HG03064 (cell line): ENCODE measurements at regions not wholly inside any gene's neighbourhood (a gene's known extent, or its start where the extent isn't known, plus 50 kb on each side); places are given as distances from the start of the nearest gene placed in this dataset.
A peak's percentile ranks its signal among the peaks of the same experiment; 100 is the strongest.
"Not testable (repeated sequence)": the region's sequence is repeated elsewhere in the genome, so short reads cannot be mapped to it uniquely, and the experiment has no call there.

Source experiments
- ATAC-seq: cut with Tn5 transposase; IDR thresholded peaks from one replicate; pipeline ENCODE4 v1.9.1; 2021; ENCODE audit warnings: low read depth; ENCODE audit not compliant: unreplicated experiment

DNA sequence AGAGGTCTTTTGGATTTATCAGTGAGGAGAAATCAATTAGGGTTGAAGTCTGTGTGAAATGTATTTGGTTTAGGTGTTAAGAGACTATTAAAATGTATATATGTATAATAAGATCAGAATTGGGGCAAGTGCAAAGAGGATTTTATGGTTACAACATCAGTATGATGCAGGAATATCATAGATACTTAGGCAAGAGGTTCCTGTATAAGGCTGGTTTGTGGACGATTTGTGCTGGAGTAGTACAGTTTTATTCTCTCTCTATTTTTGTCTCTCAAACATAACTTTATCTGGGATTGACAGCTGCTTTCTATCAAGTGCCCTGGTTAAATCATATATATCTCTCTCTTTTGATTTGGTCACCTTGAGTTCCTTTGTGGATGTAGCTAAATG lies 142.5 kb downstream of the CTH start:
- ATAC-seq, result no peak

DNA sequence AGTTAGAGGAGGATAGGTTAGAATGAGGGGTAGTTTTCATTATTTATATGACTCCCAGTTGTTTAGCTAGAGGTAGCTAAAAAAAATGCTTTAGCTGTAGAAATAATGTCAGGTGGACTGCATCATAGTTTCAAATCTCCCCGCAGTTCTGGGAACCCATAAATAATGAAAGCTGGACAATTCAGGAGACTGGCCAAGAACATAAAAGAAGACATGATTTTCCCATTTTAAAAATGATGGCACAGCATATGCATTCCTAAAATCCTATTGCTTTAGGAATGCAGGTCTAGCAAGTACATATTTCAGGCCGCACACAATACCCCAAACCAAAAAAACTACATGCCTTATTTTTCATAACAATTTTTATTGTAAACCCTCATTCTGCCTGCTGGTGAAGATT lies 143.3 kb downstream of the CTH start:
- ATAC-seq, result no peak

DNA sequence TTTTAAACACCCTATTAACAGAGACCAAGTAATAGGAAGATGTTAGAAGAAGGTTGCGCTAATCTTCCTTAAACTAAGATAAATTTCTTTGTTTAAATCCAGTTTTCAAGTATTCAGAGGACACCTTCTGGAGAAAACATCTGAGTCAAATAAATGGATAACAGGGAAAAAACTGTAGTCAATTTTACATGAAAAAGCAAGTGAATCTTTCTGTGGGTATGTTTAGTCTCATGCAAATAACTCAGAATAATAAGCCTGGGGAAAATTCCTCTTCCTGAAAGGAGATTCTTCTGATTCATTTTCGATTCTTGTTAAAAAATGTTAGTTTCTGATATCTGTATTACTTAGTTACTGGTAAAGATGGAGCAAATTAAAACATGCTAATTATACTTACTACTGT lies 145.5 kb downstream of the CTH start:
- ATAC-seq, result no peak

DNA sequence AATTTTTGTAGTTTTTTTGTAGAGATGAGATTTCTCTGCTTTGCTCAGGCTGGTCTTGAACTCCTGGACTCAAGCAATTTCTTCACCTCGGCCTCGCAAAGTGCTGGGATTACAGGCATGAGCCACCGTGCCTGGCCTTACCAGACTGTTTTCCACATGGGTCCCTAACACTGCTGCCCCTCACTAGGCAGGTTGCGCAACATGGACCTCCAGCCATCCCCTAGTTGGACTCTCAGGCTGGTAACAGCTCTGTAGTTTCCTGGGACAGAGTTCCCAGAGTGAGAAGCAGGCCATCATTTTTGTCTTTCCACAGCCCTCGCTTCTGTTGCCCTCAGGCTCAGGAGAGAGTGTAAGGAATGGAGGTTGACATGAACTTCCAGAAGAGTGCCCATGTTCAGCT lies 156.1 kb downstream of the CTH start:
- ATAC-seq, result no peak

DNA sequence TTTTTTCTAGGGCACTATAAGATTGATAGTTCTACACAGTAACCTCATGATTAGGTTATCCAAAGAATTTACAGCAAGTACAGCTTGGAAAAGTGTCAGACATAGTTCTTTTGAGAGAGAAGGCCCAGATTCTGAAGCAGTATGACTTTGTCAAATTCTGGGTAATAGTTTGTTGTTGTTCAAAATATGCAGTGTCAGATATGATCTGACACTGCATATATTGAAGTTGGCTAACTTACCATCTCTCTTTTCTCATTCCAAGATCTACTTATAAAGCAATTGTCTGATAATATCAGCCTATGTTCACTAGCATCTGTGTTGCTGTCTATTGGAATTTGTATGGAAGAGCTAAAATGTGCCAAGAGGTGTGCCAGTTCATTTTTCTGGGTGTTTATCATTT lies 160.1 kb downstream of the CTH start:
- no peak for ATAC-seq

DNA sequence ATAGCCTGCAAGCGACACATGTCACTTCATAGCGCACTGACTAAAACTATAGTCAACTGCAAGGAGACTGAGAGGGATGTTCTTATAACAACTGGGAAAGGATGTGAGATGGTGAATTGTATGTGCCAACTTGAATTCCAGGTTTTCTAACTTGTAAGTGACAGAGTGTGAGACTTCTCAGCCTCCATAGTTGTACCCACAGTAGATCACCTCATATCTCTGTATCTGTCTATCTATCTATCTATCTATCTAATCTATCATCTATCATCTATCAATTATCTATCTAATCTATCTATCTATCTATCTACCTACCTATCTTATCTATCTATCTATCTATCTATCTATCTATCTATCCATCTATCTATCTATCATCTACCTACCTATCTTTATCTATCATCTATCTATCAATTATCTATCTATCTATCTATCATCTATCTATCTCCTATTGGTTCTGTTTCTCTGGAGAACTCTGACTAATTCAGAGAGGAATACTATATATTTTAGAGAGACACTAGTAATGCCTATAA lies 162.3 kb downstream of the CTH start:
- ATAC-seq, result no peak

DNA sequence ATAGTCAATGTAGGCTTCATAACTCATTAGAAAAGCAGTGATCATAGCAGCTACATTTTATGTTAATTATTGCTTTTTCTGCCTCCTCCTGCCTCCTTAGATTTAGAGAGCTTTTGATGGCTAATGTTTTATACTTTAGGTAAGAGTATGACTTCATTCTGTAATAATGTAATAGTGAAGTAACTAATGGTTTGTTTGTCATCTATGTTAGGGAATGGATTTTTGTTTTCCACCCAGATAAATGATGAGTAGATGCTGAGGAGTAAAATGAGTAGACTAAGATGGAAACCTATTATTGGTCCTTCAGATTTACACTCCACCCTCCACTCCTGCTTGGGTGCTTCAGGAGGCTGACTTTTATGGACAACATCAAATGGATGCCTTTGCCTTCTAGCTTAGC lies 170.6 kb downstream of the CTH start:
- ATAC-seq, result no peak

DNA sequence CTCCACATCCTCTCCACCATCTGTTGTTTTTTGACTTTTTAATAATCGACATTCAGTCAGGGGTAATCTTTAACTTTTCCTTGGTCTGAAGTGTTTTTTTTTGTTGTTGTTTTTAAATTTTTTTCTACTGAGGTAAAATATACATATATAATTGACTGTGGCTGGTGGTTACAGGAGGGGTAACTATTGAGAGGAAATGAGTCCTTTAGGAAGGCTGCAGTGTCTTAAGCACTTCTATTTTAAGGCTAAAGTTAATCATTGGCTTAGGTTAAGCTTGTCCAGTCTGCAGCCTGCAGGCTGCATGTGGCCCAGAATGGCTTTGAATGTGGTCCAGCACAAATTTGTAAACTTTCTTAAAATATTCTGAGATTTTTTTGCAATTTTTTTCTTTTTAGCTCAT lies 172.5 kb downstream of the CTH start:
- ATAC-seq, result peak; percentile 81

DNA sequence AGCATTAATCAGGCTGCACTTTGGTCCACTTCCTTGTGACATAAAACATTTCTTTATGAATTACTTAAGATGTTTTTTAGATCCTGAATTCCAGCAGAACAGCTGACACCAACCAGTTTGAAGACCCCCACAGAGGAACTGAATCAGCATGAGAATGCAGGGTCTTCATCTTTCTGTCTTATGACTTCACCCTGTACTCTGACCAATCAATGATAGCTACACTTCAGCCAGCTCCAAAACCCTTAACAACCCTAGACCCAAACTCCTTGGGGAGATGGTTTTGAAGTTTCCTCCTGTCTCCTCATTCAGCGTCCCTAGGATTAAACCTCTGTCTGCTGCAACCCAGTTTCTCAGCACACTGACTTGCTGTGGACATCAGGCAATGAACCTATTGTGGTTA lies 175.0 kb downstream of the CTH start:
- ATAC-seq, result no peak

DNA sequence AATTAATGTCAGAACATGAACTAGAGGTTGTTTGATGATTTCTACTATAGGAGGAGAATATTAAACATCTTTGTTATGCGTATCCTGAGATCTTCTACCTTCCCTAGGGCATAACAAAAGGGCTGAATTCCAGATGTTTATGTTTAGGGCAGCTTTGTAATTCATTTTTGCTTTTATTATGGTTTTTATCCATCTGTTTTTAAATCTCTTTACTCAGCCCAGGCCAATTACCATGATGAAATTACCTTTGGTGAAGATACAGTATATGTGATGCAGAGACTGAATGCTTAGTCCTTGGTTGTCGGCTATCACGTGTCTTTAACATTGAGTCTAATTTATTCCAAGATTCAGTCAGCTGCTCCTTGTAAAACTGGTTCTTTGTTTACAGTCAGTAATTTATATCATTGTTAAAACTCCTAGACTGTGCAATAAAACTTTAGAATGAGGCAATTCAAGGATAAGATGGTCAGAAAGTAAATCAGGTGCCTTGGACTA lies 176.9 kb downstream of the CTH start:
- no peak for ATAC-seq

DNA sequence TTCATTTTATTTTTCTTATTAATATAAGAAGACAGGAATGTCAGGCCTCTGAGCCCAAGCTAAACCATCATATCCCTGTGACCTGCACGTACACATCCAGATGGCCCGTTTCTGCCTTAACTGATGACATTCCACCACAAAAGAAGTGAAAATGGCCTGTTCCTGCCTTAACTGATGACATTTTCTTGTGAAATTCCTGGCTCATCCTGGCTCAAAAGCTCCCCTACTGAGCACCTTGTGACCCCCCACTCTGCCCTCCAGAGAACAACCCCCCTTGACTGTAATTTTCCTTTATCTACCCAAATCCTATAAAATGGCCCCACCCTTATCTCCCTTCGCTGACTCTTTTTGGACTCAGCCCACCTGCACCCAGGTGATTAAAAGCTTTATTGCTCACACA lies 182.5 kb downstream of the CTH start:
- not testable (repeated sequence) for ATAC-seq

DNA sequence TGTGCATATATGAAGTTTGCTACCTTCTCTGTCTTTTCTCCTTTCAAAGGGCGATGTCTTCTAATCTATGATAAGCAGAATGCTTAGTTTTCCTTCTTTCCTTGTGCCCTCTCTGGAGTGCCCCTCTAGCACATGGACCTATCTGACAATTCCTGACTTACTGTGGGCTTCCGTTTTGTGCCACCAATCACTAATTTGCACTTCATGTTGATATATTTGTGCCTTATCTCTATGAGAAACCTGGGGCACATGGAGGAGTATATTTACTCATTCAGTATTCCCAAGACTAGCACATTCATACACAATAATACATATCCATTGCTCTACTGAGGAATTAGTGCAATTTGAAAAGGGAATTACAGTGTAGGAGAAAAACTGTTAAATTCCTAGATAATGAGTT lies 197.7 kb downstream of the CTH start:
- ATAC-seq, result no peak

DNA sequence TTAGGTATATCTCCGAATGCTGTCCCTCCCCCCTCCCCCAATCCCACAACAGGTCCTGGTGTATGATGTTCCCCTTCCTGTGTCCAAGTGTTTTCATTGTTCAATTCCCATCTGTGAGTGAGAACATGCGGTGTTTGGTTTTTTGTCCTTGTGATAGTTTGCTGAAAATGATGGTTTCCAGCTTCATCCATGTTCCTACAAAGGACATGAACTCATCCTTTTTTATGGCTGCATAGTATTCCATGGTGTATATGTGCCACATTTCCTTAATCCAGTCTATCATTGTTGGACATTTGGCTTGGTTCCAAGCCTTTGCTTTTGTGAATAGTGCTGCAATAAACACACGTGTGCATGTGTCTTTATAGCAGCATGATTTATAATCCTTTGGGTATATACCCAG lies 199.1 kb downstream of the CTH start:
- ATAC-seq, result not testable (repeated sequence)

DNA sequence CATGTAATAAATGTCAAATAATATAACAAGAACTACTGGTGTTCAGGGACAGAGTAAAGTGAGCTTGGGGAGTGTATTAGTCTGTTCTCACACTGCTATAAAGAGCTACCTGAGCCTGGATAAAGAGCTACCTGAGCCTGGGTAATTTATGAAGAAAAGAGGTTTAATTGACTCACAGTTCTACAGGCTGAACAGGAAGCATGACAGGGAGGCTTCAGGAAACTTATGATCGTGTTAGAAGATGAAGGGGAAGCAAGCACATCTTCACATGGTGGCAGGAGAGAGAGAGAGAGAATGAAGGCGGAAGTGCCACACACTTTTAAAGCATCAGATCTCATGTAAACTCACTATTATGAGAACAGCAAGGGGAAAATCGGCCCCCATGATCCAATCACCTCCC lies 205.9 kb downstream of the CTH start:
- ATAC-seq, result no peak

DNA sequence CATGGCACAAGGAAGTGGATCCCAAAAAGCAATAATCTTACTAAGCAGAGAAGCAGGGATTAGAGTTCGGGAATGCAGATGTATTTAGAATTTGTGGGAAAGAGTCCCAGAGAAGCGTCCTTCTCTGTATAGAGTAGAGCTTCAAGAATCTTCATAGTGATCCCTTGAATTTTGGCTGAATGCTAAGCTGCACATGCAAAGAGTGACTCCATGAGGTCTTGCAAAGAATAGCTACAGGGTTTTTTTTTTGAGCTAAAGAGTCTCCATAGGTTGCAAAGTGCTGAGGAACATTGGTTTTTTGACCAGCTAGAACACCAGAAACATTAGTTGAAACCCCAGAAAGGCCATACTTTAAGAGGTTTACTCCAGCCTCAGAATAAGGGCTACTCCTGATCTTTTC lies 206.7 kb downstream of the CTH start:
- no peak for ATAC-seq

DNA sequence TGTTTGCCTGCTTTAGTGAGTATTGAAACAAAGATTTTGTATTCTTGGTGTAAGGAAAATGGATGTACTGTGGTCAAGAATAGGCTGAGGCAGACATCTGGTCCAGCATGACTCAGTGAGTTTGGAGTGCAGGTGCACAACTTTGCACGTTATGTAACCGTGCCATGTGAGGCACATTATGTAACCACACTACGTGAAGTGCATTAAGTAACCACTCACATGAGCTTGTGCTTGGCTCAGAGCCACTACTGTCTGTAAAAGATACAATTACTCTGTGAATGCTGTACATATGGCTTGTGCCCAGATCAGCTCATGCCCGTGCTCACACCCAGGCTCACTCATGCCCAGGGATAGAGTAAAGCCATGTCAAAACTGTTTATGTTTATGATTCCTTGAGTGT lies 216.8 kb downstream of the CTH start:
- ATAC-seq, result no peak

DNA sequence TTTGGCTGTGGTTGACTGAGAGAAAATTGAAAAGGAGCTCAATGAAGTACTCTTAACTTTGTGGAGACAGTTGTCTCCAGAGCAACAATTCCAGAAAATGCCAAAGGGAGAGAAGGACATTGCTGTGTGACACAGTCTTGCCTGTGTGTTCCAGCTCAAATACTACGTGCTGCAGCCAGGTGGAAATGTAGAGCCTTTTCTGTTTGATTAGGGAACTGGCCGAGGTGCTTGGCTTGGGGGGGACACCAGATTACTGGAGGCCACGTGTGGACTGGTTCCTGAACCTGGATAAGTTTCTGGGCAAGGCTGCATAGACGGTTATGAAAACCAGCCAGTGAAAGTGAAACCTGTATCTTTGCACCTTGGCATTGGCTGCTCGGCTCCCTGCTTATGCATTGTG lies 217.9 kb downstream of the CTH start:
- no peak for ATAC-seq

DNA sequence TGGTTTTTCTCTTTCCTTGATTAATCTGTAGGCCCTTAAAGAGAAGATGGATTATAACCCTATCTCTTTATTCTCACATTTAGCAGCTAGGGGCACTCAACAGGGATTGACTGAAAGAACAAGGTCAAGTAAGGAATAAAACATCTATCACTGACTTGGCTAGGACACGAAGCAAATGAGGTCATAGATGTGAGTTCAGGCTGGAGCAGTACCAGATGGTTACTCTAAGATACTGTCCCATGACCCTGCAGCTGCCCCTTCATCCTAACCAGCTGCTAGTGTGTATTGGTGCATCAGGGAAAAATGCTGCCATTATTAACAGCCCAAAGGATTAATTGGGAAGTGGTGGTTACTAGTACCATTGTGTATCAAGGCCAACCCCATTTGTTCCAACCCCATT lies 221.9 kb downstream of the CTH start:
- no peak for ATAC-seq

DNA sequence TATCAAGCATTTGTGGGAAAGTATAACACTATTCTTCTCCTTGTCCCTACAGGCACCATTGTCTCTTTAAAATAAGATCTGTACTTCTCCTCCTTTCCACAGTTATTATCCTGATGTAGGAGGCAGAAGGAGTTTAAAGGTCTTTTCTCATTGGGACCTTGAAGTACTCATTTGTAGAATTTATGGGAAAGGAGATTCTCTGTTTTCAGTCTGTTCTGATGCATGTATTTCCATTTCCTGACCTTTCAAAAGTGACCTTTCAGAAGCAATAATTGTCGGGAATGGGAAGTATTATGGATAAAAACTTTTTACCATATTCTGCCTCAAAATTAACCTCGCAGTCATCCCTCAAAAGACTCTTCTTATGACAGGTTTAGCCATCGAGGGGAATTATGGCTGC lies 224.8 kb downstream of the CTH start:
- ATAC-seq, result no peak

DNA sequence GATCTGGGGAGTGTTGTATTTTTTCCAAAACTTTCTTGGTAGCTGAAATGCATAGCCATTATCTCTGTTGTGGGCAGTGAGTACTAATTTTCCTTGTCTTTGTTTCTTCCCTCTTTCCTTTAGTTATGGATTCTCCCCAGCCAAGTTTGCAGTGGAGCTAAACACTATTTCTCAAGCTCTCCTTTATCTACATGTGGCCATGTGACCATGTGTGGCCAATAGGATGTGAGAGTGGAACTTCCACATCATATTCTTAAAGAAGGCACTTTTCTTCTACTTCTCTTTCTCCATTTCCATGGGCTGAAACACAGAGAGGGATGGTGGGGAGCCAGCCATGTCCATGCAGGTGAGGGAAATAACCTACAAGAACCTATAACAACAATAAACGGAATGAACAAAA lies 230.8 kb downstream of the CTH start:
- ATAC-seq, result no peak

DNA sequence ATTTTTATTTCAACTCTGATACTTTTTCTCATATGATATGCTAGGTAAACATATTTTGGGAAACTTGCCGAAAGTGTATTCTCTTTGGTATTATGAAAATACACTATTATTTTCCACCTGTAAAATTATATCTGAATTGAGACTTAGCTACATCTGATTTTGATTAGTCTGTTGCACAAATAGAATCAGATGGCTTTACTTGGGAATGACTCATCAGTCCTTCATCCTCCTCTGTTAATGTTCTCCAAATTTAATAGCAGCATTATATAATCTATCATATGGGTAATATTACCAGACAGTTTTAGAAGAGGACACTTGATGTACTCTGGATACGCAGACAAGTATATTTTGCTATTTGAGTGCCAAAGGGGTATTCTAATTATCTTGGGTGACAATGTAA lies 245.3 kb downstream of the CTH start:
- ATAC-seq, result no peak

DNA sequence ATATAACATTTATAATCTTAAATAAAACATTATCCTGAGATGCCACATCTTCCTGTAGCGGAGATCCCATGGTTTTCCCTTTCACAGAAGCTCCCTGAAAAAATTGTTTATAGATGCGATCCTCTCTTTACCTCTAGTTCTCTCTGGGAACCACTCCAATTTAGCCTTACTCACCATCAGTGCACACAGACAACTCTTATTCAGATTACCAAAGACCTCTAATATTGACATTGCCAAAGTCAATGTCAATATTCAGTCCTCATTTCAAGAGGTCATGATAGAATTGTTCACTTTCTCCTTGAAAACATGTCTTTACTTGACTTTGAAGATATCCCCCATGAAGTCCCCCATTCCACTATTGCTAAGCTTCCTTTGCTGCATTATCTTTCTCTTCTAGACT lies 248.8 kb downstream of the CTH start:
- no peak for ATAC-seq

DNA sequence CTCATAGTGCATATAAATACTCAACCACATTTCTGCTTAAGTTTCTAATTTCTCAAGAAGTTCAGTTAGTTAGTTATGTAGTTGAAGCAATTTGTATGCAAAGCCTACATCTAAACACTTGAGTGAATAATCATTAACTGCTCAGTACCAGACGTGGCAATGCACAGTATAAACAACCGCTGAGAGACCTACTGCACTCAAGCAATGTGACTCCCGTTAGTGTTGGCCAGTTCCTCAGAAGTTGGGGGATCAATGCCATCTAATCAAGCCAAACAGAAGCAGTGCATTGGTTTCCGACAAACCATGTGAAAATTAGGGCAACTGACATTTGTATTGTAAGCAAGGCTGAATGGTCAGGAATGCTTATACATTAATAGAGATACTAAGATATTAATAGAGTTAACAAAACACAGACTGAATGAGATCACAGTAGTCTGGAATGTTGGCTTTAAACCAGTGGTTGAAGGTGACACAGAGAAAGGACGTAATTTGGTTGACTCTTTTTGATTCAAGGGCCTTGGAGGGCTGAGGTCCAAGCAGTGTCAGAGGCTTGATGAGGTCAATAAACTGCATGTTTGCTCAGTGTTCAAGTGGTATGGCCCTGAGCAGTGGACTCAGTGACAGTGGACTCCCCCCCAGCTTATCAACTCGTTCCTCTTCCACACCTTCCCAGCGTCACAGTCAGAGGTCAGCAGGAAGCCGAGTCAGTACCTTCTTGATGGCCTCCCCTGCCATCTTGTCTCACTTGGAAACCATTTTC lies 255.5 kb downstream of the CTH start:
- ATAC-seq, result no peak
